ENCODE measurements at regions not wholly inside any gene's neighbourhood (a gene's known extent, or its start where the extent isn't known, plus 50 kb on each side); places are given as distances from the start of the nearest gene placed in this dataset.
"Not testable (repeated sequence)": the region's sequence is repeated elsewhere in the genome, so short reads cannot be mapped to it uniquely, and the experiment has no call there.

GRCh38 chr16:60949800-60950199 lies 1086.4 kb downstream of the CDH8 start:
- FAIRE-seq = no peak

GRCh38 chr16:60945225-60945624 lies 1091.0 kb downstream of the CDH8 start:
- no peak for FAIRE-seq

- not testable (repeated sequence) for FAIRE-seq
Measured at GRCh38 chr16:60936189-60936588, 1100.0 kb downstream of the CDH8 start.

- no peak for FAIRE-seq
Measured at GRCh38 chr16:60932600-60932999, 1103.6 kb downstream of the CDH8 start.

GRCh38 chr16:60930291-60930690 lies 1105.9 kb downstream of the CDH8 start:
- no peak for FAIRE-seq

- FAIRE-seq = no peak
Measured at GRCh38 chr16:60922920-60923319, 1113.3 kb downstream of the CDH8 start.

GRCh38 chr16:60914334-60914733 lies 1121.9 kb downstream of the CDH8 start:
- FAIRE-seq = no peak

GRCh38 chr16:60907645-60908044 lies 1128.6 kb downstream of the CDH8 start:
- FAIRE-seq = no peak

GRCh38 chr16:60905811-60906210 lies 1130.4 kb downstream of the CDH8 start:
- no peak for FAIRE-seq

GRCh38 chr16:60902114-60902513 lies 1134.1 kb downstream of the CDH8 start:
- no peak for FAIRE-seq

GRCh38 chr16:60882816-60883215 lies 1153.4 kb downstream of the CDH8 start:
- no peak for FAIRE-seq

GRCh38 chr16:60852635-60853034 lies 1183.6 kb downstream of the CDH8 start:
- FAIRE-seq = no peak

- no peak for FAIRE-seq
Measured at GRCh38 chr16:60821661-60822060, 1214.6 kb downstream of the CDH8 start.

- no peak for FAIRE-seq
Measured at GRCh38 chr16:60820361-60820760, 1215.9 kb downstream of the CDH8 start.

GRCh38 chr16:60818465-60818864 lies 1217.8 kb downstream of the CDH8 start:
- no peak for FAIRE-seq

GRCh38 chr16:60816461-60816860 lies 1219.8 kb downstream of the CDH8 start:
- no peak for FAIRE-seq

GRCh38 chr16:60815865-60816264 lies 1220.4 kb downstream of the CDH8 start:
- FAIRE-seq = no peak

GRCh38 chr16:60815033-60815432 lies 1221.2 kb downstream of the CDH8 start:
- FAIRE-seq = no peak

- FAIRE-seq = no peak
Measured at GRCh38 chr16:60811657-60812056, 1224.6 kb downstream of the CDH8 start.

- FAIRE-seq = no peak
Measured at GRCh38 chr16:60811051-60811608, 1225.1 kb downstream of the CDH8 start.

- FAIRE-seq = no peak
Measured at GRCh38 chr16:60810250-60810649, 1226.0 kb downstream of the CDH8 start.

GRCh38 chr16:60792437-60792836 lies 1243.8 kb downstream of the CDH8 start:
- FAIRE-seq = no peak

- FAIRE-seq = no peak
Measured at GRCh38 chr16:60788631-60789030, 1247.6 kb downstream of the CDH8 start.

- no peak for FAIRE-seq
Measured at GRCh38 chr16:60776281-60776680, 1260.0 kb downstream of the CDH8 start.

- no peak for FAIRE-seq
Measured at GRCh38 chr16:60771138-60771537, 1265.1 kb downstream of the CDH8 start.

GRCh38 chr16:60770384-60770783 lies 1265.9 kb downstream of the CDH8 start:
- not testable (repeated sequence) for FAIRE-seq
